ENCODE measurements at regions not wholly inside any gene's neighbourhood (a gene's known extent, or its start where the extent isn't known, plus 50 kb on each side); places are given as distances from the start of the nearest gene placed in this dataset.
"Not testable (repeated sequence)": the region's sequence is repeated elsewhere in the genome, so short reads cannot be mapped to it uniquely, and the experiment has no call there.

GRCh38 chr7:142638581-142638980 is 110.7 kb upstream of the PRSS1 start:
- H3K4me2 ChIP-seq = no peak overlapping the region
- no peak overlapping the region for H3K27ac ChIP-seq
- CTCF ChIA-PET = no interaction called here
- intact Hi-C loops (cut with micrococcal nuclease; ENCODE audit: unreplicated experiment) = loop anchor here (10.0 kb wide), 1 partner anchor 366 kb away; no protein-coding TSS in a partner anchor
- H4K20me1 ChIP-seq (ENCODE audit: insufficient read depth) = no peaks in the 10 kb centered on the region; the same call in 1 of the 2 replicates
- POLR2A ChIA-PET (ENCODE audit: unreplicated experiment) = no interaction called here
- BruUV-seq (replicated peaks) = no TSS peak
- H3K36me3 ChIP-seq (ENCODE audit: low read depth) = no peaks in the 10 kb centered on the region
- no peaks in the 10 kb centered on the region for H3K4me1 ChIP-seq (replicated peaks; ENCODE audit: insufficient read depth)
- no peak overlapping the region for H3K4me3 ChIP-seq
- TF ChIP-seq EZH2 (IDR thresholded peaks at IDR 0.05; ENCODE audit: low read depth) = no peak
- no peak for TF ChIP-seq CTCF (conservative IDR thresholded peaks at IDR 0.05)
- H3F3A ChIP-seq (ENCODE audit: insufficient read depth, low read depth) = no peaks in the 10 kb centered on the region
- no peak overlapping the region for H2AFZ ChIP-seq
- H3K27me3 ChIP-seq (ENCODE audit: insufficient read depth, low read depth) = no peaks in the 10 kb centered on the region
- H3K9me2 ChIP-seq (ENCODE audit: insufficient read depth) = no peaks in the 10 kb centered on the region
- no peaks in the 10 kb centered on the region for H3K9me3 ChIP-seq (ENCODE audit: insufficient read depth, low read depth)
- no peaks in the 10 kb centered on the region for H3K79me2 ChIP-seq (ENCODE audit: low read depth)
- DNase-seq = no peak

- CTCF ChIA-PET = interaction anchor here (0.6 kb wide), 1 partner anchor 129 kb away, joined by 8 read pairs; no protein-coding TSS in a partner anchor
- intact Hi-C loops (cut with micrococcal nuclease; ENCODE audit: unreplicated experiment) = loop anchor here (10.0 kb wide), 1 partner anchor 368 kb away; no protein-coding TSS in a partner anchor
These were observed 112.0 kb upstream of the PRSS1 start for GRCh38 chr7:142637240-142637639.

DNA sequence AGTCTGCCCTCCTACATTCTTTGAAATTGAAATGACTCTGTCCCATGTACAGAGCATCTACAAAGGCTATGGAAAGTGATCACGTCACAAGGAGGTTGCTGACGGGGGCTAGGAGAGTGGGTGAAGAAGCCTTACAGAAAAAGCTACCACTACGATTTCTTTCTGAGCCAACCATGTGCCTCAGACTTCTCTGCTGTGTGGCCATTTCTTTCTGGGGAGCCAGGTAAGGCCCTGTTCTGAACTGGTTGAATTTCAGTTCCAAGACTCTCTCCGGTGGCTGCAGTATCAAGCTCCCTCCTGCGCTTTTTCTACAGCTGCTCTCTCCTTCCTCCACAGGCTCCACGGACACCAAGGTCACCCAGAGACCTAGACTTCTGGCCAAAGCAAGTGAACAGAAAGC is 112.5 kb upstream of the PRSS1 start:
- BruUV-seq (replicated peaks) = no TSS peak
- H3K9me2 ChIP-seq (ENCODE audit: insufficient read depth) = no peaks in the 10 kb centered on the region
- no peaks in the 10 kb centered on the region for H3K79me2 ChIP-seq (ENCODE audit: low read depth)
- no peaks in the 10 kb centered on the region for H3K4me1 ChIP-seq (replicated peaks; ENCODE audit: insufficient read depth)
- ChIA-PET POLR2A (ENCODE audit: unreplicated experiment) (interaction anchor here (0.6 kb wide), 2 partner anchors 166 to 294 kb away, joined by 3 to 4 read pairs; no protein-coding TSS in a partner anchor), CTCF (interaction anchor here (0.6 kb wide), 1 partner anchor 129 kb away, joined by 8 read pairs; no protein-coding TSS in a partner anchor)
- no peaks in the 10 kb centered on the region for H3F3A ChIP-seq (ENCODE audit: insufficient read depth, low read depth)
- H3K27ac ChIP-seq = no peak overlapping the region
- H3K27me3 ChIP-seq (ENCODE audit: insufficient read depth, low read depth) = no peaks in the 10 kb centered on the region
- intact Hi-C loops (cut with micrococcal nuclease; ENCODE audit: unreplicated experiment) = loop anchor here (10.0 kb wide), 1 partner anchor 368 kb away; no protein-coding TSS in a partner anchor
- TF ChIP-seq CTCF (conservative IDR thresholded peaks at IDR 0.05) (no peak), EZH2 (IDR thresholded peaks at IDR 0.05; ENCODE audit: low read depth) (no peak)
- H3K4me2 ChIP-seq = no peak overlapping the region
- no peak overlapping the region for H2AFZ ChIP-seq
- H3K4me3 ChIP-seq = no peak overlapping the region
- DNase-seq = no peak
- no peaks in the 10 kb centered on the region for H3K9me3 ChIP-seq (ENCODE audit: insufficient read depth, low read depth)
- H3K36me3 ChIP-seq (ENCODE audit: low read depth) = no peaks in the 10 kb centered on the region
- H4K20me1 ChIP-seq (ENCODE audit: insufficient read depth) = no peaks in the 10 kb centered on the region; the same call in 1 of the 2 replicates

More at GRCh38 chr7:142637240-142637639, 112.0 kb upstream of the PRSS1 start:
- Histone ChIP-seq H3K27me3 (ENCODE audit: insufficient read depth, low read depth) (no peaks in the 10 kb centered on the region), H3K9me3 (ENCODE audit: insufficient read depth, low read depth) (no peaks in the 10 kb centered on the region), H4K20me1 (ENCODE audit: insufficient read depth) (no peaks in the 10 kb centered on the region; the same call in 1 of the 2 replicates), H3K4me2 (no peak overlapping the region), H3K36me3 (ENCODE audit: low read depth) (no peaks in the 10 kb centered on the region), H3F3A (ENCODE audit: insufficient read depth, low read depth) (no peaks in the 10 kb centered on the region), H3K79me2 (ENCODE audit: low read depth) (no peaks in the 10 kb centered on the region), H2AFZ (no peak overlapping the region), H3K4me1 (replicated peaks; ENCODE audit: insufficient read depth) (no peaks in the 10 kb centered on the region), H3K9me2 (ENCODE audit: insufficient read depth) (no peaks in the 10 kb centered on the region), H3K4me3 (no peak overlapping the region), H3K27ac (no peak overlapping the region)
- POLR2A ChIA-PET (ENCODE audit: unreplicated experiment) = interaction anchor here (0.6 kb wide), 1 partner anchor 165 kb away, joined by 3 read pairs; no protein-coding TSS in a partner anchor
- TF ChIP-seq CTCF (conservative IDR thresholded peaks at IDR 0.05) = no peak
- no peak for TF ChIP-seq EZH2 (IDR thresholded peaks at IDR 0.05; ENCODE audit: low read depth)
- DNase-seq = no peak
- no TSS peak for BruUV-seq (replicated peaks)

DNA sequence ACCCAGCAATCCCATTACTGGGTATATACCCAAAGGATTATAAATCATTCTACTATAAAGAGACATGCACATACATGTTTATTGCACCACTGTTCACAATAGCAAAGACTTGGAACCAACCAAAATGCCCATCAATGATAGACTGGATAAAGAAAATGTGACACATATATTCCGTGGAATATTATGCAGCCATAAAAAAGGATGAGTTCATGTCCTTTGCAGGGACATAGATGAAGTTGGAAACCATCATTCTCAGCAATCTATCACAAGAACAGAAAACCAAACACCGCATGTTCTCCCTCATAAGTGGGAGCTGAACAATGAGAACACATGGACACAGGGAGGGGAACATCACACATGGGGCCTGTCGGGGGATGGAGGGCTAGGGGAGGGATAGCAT is 113.2 kb upstream of the PRSS1 start:
- H4K20me1 ChIP-seq (ENCODE audit: insufficient read depth); H3F3A ChIP-seq (ENCODE audit: insufficient read depth, low read depth); H3K27ac ChIP-seq; H3K9me3 ChIP-seq (ENCODE audit: insufficient read depth, low read depth); H2AFZ ChIP-seq; H3K4me3 ChIP-seq; H3K79me2 ChIP-seq (ENCODE audit: low read depth); H3K4me2 ChIP-seq; H3K36me3 ChIP-seq (ENCODE audit: low read depth); H3K4me1 ChIP-seq (replicated peaks; ENCODE audit: insufficient read depth); BruUV-seq (replicated peaks); H3K27me3 ChIP-seq (ENCODE audit: insufficient read depth, low read depth); H3K9me2 ChIP-seq (ENCODE audit: insufficient read depth); CTCF ChIA-PET; DNase-seq: not testable (repeated sequence)
- intact Hi-C loops (cut with micrococcal nuclease; ENCODE audit: unreplicated experiment) = loop anchor here (10.0 kb wide), 1 partner anchor 369 kb away; no protein-coding TSS in a partner anchor
- POLR2A ChIA-PET (ENCODE audit: unreplicated experiment) = interaction anchor here (0.6 kb wide), 1 partner anchor 295 kb away, joined by 4 read pairs; no protein-coding TSS in a partner anchor

Data from PC-9 (cell line).